COR-L47 (cell line): ENCODE measurements at regions not wholly inside any gene's neighbourhood (a gene's known extent, or its start where the extent isn't known, plus 50 kb on each side); places are given as distances from the start of the nearest gene placed in this dataset.

Experiments used
- DNase-seq: peaks from one replicate; lab custom pipeline; 2025; lab: John Stamatoyannopoulos, UW

GRCh38 chr17:72069586-72070202 lies 51.1 kb upstream of the SOX9 start:
- peak; percentile 80 for DNase-seq
